ENCODE measurements at regions not wholly inside any gene's neighbourhood (a gene's known extent, or its start where the extent isn't known, plus 50 kb on each side); places are given as distances from the start of the nearest gene placed in this dataset.

GRCh38 chr6:119497988-119498727 is 148.6 kb upstream of the MAN1A1 start (continued):
- TF ChIP-seq ZNF407 (IDR thresholded peaks at IDR 0.05; ENCODE audit: low read depth) (no peak), TFE3 (CRISPR knock-in tag; IDR thresholded peaks at IDR 0.05) (no peak), ZBTB2 (IDR thresholded peaks at IDR 0.05) (no peak), ZNF518B (CRISPR knock-in tag; IDR thresholded peaks at IDR 0.05) (no peak), NUFIP1 (IDR thresholded peaks at IDR 0.05; ENCODE audit: partially characterized antibody) (no peak), NCOA4 (IDR thresholded peaks at IDR 0.05; ENCODE audit: partially characterized antibody) (no peak), ZNF324 (CRISPR knock-in tag; IDR thresholded peaks at IDR 0.05) (no peak), RFX7 (CRISPR knock-in tag; IDR thresholded peaks at IDR 0.05) (no peak), ZNF511 (CRISPR knock-in tag; IDR thresholded peaks at IDR 0.05) (no peak), HMG20B (CRISPR knock-in tag; IDR thresholded peaks at IDR 0.05) (no peak), ARNT (IDR thresholded peaks at IDR 0.05) (no peak)
